Tibial artery (tissue), 4 donors: ENCODE measurements at regions not wholly inside any gene's neighbourhood (a gene's known extent, or its start where the extent isn't known, plus 50 kb on each side); places are given as distances from the start of the nearest gene placed in this dataset.

Experiments used
- DNase-seq, 2 donors: peaks; one replicate each; pipeline ENCODE4 v3.0.0-alpha.2; 2019
- H3K27ac ChIP-seq, 2 donors: fragments of 200-600 bp; sonication (generic) in 1 of 2; 1 replicate in 1 of 2; 2 replicates in 1 of 2; pipeline ENCODE4 v1.5.1; 2018 to 2019; ENCODE audit warnings: mild to moderate bottlenecking in 1 of 2
- H3K27me3 ChIP-seq, 2 donors: fragments of 200-600 bp; sonication (generic) in 1 of 2; one replicate each; pipeline versions ENCODE4 v1.5.1 to v1.6.0; 2016 to 2019
- H3K36me3 ChIP-seq, 3 donors: fragments of 200-600 bp; sonication (generic) in 2 of 3; one replicate each; pipeline ENCODE4 v1.5.1; 2016 to 2019; ENCODE audit warnings: mild to moderate bottlenecking in 2 of 3
- H3K4me1 ChIP-seq, 4 donors: fragments of 200-600 bp; sonication (generic) in 2 of 4; 1 replicate in 3 of 4; 2 replicates in 1 of 4; pipeline ENCODE4 v1.5.1; 2016 to 2019
- H3K4me3 ChIP-seq, 2 donors: fragments of 200-600 bp; sonication (generic) in 1 of 2; 1 replicate in 1 of 2; 2 replicates in 1 of 2; pipeline ENCODE4 v1.5.1; 2018 to 2019; ENCODE audit warnings: mild to moderate bottlenecking in 2 of 2
- H3K9me3 ChIP-seq, 3 donors: fragments of 200-600 bp; sonication (generic) in 1 of 3; one replicate each; pipeline ENCODE4 v1.5.1; 2016 to 2019
- intact Hi-C: fragments of 100-400 bp; cut with DNase I; formaldehyde crosslinking; loops from one replicate; pipeline ENCODE4 v1.15.0; 2023; ENCODE audit warnings: low total_unique reads
- TF ChIP-seq, protein P1 (sequence below), 2 experiments: fragments of 200-600 bp in 1 of 2; fragments of 450-650 bp in 1 of 2; IDR thresholded peaks; one replicate each; pipeline ENCODE4 v1.5.1; 2017 to 2019; ENCODE audit warnings: antibody characterized with exemption in 2 of 2, mild to moderate bottlenecking in 1 of 2, moderate library complexity in 1 of 2

DNA sequence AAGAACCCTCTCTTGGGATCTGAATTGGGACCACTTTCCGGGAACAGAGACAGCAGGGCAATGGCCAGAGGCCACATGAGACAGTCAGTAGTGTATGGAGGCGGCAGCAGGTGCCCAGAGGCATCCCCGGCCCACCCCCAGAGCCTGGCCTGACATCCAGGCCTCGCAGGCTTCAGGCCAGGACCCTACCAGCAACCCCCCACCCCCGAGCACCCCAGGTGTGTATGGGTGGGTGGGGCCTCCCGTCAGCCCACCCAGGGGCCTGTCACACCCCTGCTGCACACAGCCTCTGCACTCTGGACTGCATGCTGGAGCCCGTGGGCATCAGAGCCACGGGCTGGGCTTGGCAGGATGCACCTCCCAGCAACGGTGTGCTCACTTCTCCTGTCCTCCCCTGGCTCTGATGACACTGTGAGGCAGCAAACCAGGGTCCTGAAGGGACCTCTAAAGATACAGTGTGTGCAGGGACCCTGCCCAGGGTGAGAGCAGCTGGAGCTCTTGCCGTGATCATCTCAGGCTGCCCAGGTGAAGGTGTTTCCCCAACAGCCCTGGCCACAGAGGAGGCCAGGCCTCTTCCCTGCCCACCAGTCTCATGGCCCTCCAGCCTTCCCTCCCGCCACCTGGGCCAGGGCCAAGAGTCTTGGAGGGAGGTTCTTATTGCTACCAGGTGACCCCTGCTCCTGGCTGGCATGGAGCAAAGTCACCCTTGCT, 88.8 kb upstream of the SEPTIN5 start:
- intact Hi-C loops, result loop anchor here (10.0 kb wide), 1 partner anchor 131 kb away; no protein-coding TSS in a partner anchor
- H3K27me3 ChIP-seq, result peaks cover 0 to 75% of the 10 kb centered on the region in 2 donors
- no peaks in the 10 kb centered on the region for H3K9me3 ChIP-seq
- H3K4me3 ChIP-seq, result no peak overlapping the region
- H3K4me1 ChIP-seq, result no peaks in the 10 kb centered on the region
- H3K27ac ChIP-seq, result no peak overlapping the region
- TF ChIP-seq, protein P1, sequence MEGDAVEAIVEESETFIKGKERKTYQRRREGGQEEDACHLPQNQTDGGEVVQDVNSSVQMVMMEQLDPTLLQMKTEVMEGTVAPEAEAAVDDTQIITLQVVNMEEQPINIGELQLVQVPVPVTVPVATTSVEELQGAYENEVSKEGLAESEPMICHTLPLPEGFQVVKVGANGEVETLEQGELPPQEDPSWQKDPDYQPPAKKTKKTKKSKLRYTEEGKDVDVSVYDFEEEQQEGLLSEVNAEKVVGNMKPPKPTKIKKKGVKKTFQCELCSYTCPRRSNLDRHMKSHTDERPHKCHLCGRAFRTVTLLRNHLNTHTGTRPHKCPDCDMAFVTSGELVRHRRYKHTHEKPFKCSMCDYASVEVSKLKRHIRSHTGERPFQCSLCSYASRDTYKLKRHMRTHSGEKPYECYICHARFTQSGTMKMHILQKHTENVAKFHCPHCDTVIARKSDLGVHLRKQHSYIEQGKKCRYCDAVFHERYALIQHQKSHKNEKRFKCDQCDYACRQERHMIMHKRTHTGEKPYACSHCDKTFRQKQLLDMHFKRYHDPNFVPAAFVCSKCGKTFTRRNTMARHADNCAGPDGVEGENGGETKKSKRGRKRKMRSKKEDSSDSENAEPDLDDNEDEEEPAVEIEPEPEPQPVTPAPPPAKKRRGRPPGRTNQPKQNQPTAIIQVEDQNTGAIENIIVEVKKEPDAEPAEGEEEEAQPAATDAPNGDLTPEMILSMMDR (IDR thresholded peaks at IDR 0.05), result no peak
- H3K36me3 ChIP-seq, result no peaks in the 10 kb centered on the region
- no peak for DNase-seq

DNA sequence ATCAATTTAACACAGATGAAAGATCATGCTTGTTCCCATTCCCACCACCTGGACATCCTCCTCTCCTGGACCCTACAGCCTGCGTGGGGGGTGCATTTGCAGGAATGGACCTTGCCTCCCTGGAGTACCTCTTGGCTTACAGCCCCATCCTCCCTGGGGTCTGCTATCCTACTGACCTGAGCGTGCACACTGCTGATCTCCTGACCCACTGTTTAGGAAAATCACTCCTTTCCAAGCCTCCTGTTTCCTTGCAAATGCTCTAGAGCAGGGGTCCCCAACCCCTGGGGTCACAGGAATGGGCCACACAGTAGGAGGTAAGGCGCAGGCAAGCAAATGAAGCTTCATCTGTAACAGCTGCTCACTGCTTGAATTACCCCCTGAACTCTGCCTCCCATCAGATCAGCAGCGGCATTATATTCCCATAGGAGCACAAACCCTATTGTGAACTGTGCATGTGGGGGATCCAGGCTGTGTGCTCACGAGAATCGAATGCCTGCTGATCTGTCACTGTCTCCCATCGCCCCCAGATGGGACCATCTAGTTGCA, 88.2 kb upstream of the SEPTIN5 start:
- intact Hi-C loops, result loop anchor here (10.0 kb wide), 1 partner anchor 131 kb away; no protein-coding TSS in a partner anchor
- H3K27me3 ChIP-seq, result peaks cover 0 to 71% of the 10 kb centered on the region in 2 donors
- TF ChIP-seq, protein P1 (IDR thresholded peaks at IDR 0.05), result no peak
- no peaks in the 10 kb centered on the region for H3K36me3 ChIP-seq
- no peaks in the 10 kb centered on the region for H3K4me1 ChIP-seq
- no peak for DNase-seq
- H3K4me3 ChIP-seq, result no peak overlapping the region
- no peaks in the 10 kb centered on the region for H3K9me3 ChIP-seq
- H3K27ac ChIP-seq, result no peak overlapping the region

DNA sequence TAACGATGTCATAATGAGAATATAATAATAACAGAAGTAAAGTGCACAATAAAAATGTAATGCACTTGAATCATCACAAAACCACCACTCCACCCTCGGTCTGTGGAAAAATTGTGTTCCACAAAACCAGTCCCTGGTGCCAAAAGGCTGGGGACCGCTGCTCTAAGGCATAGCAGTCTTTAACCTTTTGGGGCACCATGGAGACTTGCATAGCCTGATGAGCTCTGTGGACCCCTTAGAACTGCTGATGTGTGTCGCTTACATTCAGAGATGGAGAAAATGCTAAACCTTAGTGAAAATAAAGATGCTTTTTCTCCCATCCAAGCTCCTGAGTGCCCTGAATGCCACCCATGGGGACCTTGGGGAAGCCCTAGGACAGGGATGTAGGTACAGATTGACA, 87.6 kb upstream of the SEPTIN5 start:
- intact Hi-C loops, result loop anchor here (10.0 kb wide), 1 partner anchor 132 kb away; no protein-coding TSS in a partner anchor
- H3K9me3 ChIP-seq, result no peaks in the 10 kb centered on the region
- H3K27ac ChIP-seq, result no peak overlapping the region
- no peaks in the 10 kb centered on the region for H3K4me1 ChIP-seq
- no peak for DNase-seq
- no peaks in the 10 kb centered on the region for H3K36me3 ChIP-seq
- TF ChIP-seq, protein P1 (IDR thresholded peaks at IDR 0.05), result no peak
- H3K4me3 ChIP-seq, result no peak overlapping the region
- H3K27me3 ChIP-seq, result peaks cover 0 to 70% of the 10 kb centered on the region in 2 donors

DNA sequence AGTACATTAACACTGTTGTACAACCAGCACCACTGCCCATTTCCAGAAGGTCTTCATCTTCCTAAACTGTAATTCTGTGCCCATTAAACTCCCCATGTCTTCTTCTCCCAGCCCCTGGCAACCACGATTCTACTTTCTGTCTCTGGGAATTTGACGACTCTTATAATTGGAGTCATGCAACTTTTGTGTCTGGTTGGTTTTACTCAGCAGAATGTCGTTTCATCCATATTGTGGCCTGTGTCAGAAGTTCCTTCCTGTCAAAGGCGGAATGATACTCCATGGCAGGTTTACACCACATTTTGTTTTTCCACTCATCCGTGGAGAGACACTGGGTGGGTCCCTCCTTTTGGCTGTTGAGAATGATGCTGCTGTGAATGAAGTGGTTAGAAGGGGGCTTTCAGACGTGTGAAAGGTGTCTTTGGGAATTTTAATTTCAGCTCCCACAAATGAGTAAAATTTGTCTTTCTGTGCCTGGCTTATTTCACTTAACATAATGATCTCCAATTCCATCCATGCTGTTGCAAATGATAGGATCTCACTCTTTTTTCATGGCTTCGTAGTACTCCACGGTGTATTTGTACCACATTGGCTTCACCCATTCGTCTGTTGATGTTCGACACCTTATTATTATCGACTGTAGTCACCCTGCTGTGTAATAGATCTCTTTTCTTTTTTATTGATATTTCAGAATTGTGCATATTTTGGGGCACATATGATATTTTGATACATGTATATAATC, 86.1 kb upstream of the SEPTIN5 start:
- no peaks in the 10 kb centered on the region for H3K36me3 ChIP-seq
- H3K27ac ChIP-seq, result no peak overlapping the region
- TF ChIP-seq, protein P1 (IDR thresholded peaks at IDR 0.05), result no peak
- intact Hi-C loops, result loop anchor here (10.0 kb wide), 1 partner anchor 133 kb away; no protein-coding TSS in a partner anchor
- DNase-seq, result no peak
- no peak overlapping the region for H3K4me3 ChIP-seq
- H3K4me1 ChIP-seq, result no peaks in the 10 kb centered on the region
- H3K9me3 ChIP-seq, result no peaks in the 10 kb centered on the region
- H3K27me3 ChIP-seq, result peaks cover 0 to 61% of the 10 kb centered on the region in 2 donors

DNA sequence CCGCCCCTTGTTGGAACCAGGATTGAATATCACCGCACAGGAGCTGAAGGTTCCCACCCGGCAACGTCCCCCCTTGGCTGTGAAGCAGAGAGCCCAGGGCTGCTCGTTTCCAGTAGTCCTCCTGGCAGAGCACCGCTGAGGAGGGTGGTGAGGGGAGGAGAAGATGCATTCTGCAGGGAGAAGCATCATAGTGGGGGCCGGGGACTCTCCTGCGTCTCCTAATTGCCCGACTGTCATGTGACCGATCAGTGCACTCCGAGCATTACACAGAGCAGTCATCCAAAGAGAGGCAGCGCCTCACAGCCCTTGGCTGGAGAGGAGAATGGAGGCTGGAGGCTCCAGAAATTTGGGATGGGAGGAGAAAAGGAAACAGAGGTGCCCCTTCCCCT, 85.0 kb upstream of the SEPTIN5 start:
- Histone ChIP-seq H3K36me3 (no peaks in the 10 kb centered on the region), H3K27ac (no peak overlapping the region), H3K9me3 (no peaks in the 10 kb centered on the region), H3K4me3 (no peak overlapping the region), H3K4me1 (no peaks in the 10 kb centered on the region), H3K27me3 (peaks cover 0 to 57% of the 10 kb centered on the region in 2 donors)
- peak in 1 of 2 donors; percentile 43 for DNase-seq
- TF ChIP-seq, protein P1 (IDR thresholded peaks at IDR 0.05), result no peak
- intact Hi-C loops, result loop anchor here (10.0 kb wide), 1 partner anchor 135 kb away; no protein-coding TSS in a partner anchor
